Activated CD4-positive, alpha-beta T cell treated with anti-CD3 and anti-CD28 coated beads for 36 hours (primary cell): ENCODE measurements at regions not wholly inside any gene's neighbourhood (a gene's known extent, or its start where the extent isn't known, plus 50 kb on each side); places are given as distances from the start of the nearest gene placed in this dataset.

Experiments used
- ATAC-seq: fragments of 200-7000 bp; cut with Tn5 transposase; one replicate; pipeline ENCODE4 v1.10.0; 2021; ENCODE audit warnings: mild to moderate bottlenecking, moderate library complexity
- CTCF ChIA-PET: fragments of 350-600 bp; sonication (Branson Sonifier 250); formaldehyde crosslinking; loops from one replicate; lab custom pipeline; 2021; ENCODE audit warnings: antibody characterized with exemption; lab: Charles Lee
- POLR2A ChIA-PET: fragments of 350-600 bp; sonication (Branson Sonifier 250); formaldehyde crosslinking; loops from one replicate; lab custom pipeline; 2021; ENCODE audit warnings: antibody characterized with exemption, inconsistent platforms; lab: Charles Lee
- DNase-seq: peaks from one replicate; pipeline ENCODE4 v3.0.0-alpha.2; 2020
- H3K27ac Mint-ChIP-seq: one replicate; pipeline ENCODE4 v1.8.0; 2021; ENCODE audit warnings: mixed read lengths
- H3K27me3 Mint-ChIP-seq: one replicate; pipeline ENCODE4 v1.8.0; 2021; ENCODE audit warnings: mixed read lengths
- H3K36me3 Mint-ChIP-seq: one replicate; pipeline ENCODE4 v1.8.0; 2021; ENCODE audit warnings: low read depth, mixed read lengths
- H3K4me1 Mint-ChIP-seq: one replicate; pipeline ENCODE4 v1.8.0; 2021; ENCODE audit warnings: mixed read lengths
- H3K4me3 Mint-ChIP-seq: one replicate; pipeline ENCODE4 v1.8.0; 2021; ENCODE audit warnings: mild to moderate bottlenecking, moderate library complexity, mixed read lengths
- H3K9me3 Mint-ChIP-seq: one replicate; pipeline ENCODE4 v1.8.0; 2021; ENCODE audit warnings: low read depth, mixed read lengths
- intact Hi-C, 2 experiments: fragments of 100-400 bp; cut with DNase I in 1 of 2; cut with micrococcal nuclease in 1 of 2; formaldehyde crosslinking; loops; one replicate each; pipeline versions ENCODE4 v1.14.2 to v1.15.1; 2022 to 2024; cut with DNase I, micrococcal nuclease

DNA sequence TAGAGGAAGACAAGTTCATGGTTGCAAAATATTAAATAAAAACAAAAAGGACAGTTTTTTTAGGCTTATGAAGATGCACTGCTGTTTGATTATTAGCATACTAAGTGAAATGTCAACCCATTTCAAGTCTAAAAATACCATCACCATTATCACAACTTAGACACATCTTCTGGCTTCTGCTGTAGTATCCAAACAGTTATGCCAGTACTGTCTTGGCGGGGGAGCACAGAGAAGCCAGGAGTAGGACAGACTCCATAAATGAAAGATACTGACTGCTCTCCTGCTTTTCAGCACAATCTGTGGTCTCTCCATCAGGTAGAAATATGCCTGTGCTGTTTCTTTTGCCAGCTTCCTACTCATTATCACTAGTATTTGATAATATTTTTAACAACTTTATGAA is 179.2 kb upstream of the DSEL start:
- Mint-ChIP-seq H3K9me3 (peaks cover 2% of the 10 kb centered on the region), H3K4me3 (no peak overlapping the region), H3K4me1 (no peaks in the 10 kb centered on the region), H3K27ac (no peak overlapping the region), H3K36me3 (no peaks in the 10 kb centered on the region), H3K27me3 (no peaks in the 10 kb centered on the region)
- ATAC-seq (no peak), DNase-seq (no peak)
- ChIA-PET CTCF (no interaction called here), POLR2A (no interaction called here)
- intact Hi-C loops: no loop called here

DNA sequence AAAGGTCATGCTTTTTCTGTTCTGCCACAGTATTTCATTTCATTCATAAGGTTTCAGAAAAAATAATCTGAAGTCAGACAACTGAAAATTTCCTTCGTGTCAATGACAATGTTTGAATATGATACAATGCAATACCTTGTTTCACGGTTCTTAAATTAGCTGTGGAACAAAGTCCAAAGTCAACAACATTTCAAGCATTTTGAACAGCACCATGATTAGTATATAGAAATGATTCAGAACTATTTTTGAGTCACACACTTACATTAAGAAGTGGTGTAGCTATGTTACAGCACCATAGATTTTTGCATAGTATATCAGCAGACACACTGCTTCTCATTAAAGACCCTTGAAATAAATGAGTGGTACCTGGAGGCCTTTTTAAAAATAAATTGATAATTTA is 178.3 kb upstream of the DSEL start:
- Mint-ChIP-seq H3K4me1 (no peaks in the 10 kb centered on the region), H3K4me3 (no peak overlapping the region)
- ATAC-seq: no peak

DNA sequence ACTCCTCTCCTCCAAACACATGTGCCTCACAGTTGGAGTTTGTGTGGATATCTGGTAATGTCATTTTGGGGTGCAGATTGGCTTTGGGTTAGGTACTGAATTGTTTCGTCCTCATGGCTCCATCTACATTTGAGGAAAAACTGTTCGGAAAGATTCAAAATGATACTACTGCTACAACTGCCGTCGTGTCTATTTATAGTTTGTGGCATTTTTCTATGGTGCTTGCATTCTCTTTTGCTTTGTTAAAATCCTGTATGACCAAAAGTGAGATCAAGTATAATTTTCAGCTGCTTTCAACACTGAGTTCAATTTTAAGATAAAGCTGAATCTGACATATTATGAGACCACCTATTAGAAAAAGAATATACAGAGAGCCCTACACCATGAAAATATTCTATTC is 176.3 kb upstream of the DSEL start:
- H3K4me3 Mint-ChIP-seq: no peak overlapping the region
- no peaks in the 10 kb centered on the region for H3K36me3 Mint-ChIP-seq
- intact Hi-C loops: no loop called here
- ATAC-seq (no peak), DNase-seq (no peak)
- ChIA-PET POLR2A (no interaction called here), CTCF (no interaction called here)
- no peaks in the 10 kb centered on the region for H3K27me3 Mint-ChIP-seq
- no peak overlapping the region for H3K27ac Mint-ChIP-seq
- H3K9me3 Mint-ChIP-seq: peaks cover 3% of the 10 kb centered on the region
- H3K4me1 Mint-ChIP-seq: no peaks in the 10 kb centered on the region

More for the DNA sequence above, 178.3 kb upstream of the DSEL start:
- Mint-ChIP-seq H3K9me3 (peaks cover 3% of the 10 kb centered on the region), H3K27me3 (no peaks in the 10 kb centered on the region), H3K27ac (no peak overlapping the region), H3K36me3 (no peaks in the 10 kb centered on the region)
- intact Hi-C loops: no loop called here
- DNase-seq: no peak
- ChIA-PET POLR2A (no interaction called here), CTCF (no interaction called here)

DNA sequence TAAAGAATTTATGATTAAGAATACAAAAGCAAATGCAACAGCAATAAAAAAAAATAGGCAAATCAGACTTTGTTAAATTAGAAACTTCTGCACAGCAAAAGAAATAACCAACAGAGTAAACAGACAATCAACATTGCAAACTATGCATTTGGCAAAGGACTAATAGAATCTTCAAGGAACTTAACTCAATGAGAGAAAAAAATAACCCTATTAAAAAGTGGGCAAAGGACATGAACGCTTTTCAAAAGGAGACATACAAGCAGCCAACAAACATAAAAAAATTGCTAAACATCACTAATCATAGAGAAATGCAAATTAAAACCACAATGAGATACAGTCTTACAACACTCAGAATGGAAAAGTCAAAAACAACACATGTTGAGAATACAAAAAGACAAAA is 166.0 kb upstream of the DSEL start:
- Mint-ChIP-seq H3K27me3 (no peaks in the 10 kb centered on the region), H3K9me3 (peaks cover 4% of the 10 kb centered on the region), H3K4me3 (no peak overlapping the region), H3K36me3 (no peaks in the 10 kb centered on the region), H3K4me1 (no peaks in the 10 kb centered on the region), H3K27ac (no peak overlapping the region)
- no peak for DNase-seq
- POLR2A ChIA-PET: no interaction called here
- intact Hi-C loops: no loop called here
- CTCF ChIA-PET: no interaction called here
- ATAC-seq: no peak

DNA sequence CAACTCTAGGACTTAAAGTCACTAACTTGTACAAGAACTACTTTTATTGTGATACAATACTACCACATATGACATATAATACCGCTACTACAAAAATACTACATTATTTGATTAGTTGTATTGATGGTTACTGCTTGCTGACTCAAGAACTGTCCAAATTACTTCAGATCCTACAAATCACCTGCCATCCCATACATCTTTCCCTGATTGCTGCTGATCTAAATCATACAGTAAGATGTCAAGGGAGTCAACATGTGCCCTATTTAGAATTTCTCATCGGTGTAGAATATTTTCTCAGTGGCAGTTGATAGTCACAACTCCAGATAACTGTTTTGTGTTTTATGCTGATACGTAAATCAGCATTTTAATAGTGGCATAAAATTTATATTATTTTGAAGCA is 161.0 kb upstream of the DSEL start:
- ATAC-seq (no peak), DNase-seq (no peak)
- intact Hi-C loops: no loop called here
- no peaks in the 10 kb centered on the region for H3K36me3 Mint-ChIP-seq
- ChIA-PET POLR2A (no interaction called here), CTCF (no interaction called here)
- H3K9me3 Mint-ChIP-seq: peaks cover 4% of the 10 kb centered on the region
- no peak overlapping the region for H3K27ac Mint-ChIP-seq
- H3K4me3 Mint-ChIP-seq: no peak overlapping the region
- no peaks in the 10 kb centered on the region for H3K27me3 Mint-ChIP-seq
- no peaks in the 10 kb centered on the region for H3K4me1 Mint-ChIP-seq

DNA sequence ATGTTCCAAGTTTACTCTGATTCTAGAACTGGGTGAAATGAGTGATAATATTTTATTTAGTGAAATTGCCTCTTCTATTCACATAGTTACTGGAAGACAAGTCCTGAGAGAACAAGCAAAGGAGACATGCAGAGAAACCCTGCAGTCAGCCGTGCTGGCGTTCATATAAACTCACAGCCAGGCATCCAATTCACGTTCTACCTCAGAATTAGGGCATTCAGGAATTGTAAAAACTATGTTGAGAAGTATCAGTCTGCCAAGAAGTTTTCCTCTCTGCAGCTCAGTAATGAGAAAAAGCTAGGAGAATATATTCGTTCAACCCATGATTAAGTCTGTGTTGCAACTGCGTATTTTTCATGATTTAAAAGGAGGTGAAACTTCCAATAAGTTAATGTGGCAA is 156.2 kb upstream of the DSEL start:
- no peaks in the 10 kb centered on the region for H3K36me3 Mint-ChIP-seq
- H3K27ac Mint-ChIP-seq: no peak overlapping the region
- POLR2A ChIA-PET: no interaction called here
- ATAC-seq (no peak), DNase-seq (no peak)
- H3K4me3 Mint-ChIP-seq: no peak overlapping the region
- no peaks in the 10 kb centered on the region for H3K4me1 Mint-ChIP-seq
- no peaks in the 10 kb centered on the region for H3K9me3 Mint-ChIP-seq
- intact Hi-C loops: no loop called here
- no peaks in the 10 kb centered on the region for H3K27me3 Mint-ChIP-seq
- CTCF ChIA-PET: no interaction called here

DNA sequence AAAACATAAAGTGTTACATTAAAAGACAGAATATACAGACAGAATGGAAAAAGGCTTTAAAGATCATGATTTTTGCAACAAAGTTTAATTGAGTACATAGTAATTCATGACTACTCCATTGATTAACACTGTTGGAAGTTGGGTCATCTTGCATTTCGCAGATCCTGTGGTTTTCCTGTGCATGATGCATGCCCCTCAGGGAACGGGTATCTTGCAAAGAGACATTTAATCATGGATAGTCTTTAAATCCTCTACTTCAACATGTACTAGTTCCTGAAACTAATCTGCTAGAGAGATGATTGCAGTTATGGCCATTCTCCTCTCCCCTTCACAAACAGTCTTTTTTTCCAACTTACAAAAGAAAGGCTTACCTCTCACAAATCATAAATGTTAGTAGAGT is 155.6 kb upstream of the DSEL start:
- H3K36me3 Mint-ChIP-seq: no peaks in the 10 kb centered on the region
- no peak for ATAC-seq
- intact Hi-C loops: no loop called here
- H3K4me1 Mint-ChIP-seq: no peaks in the 10 kb centered on the region
- H3K27ac Mint-ChIP-seq: no peak overlapping the region
- no peaks in the 10 kb centered on the region for H3K27me3 Mint-ChIP-seq
- ChIA-PET CTCF (no interaction called here), POLR2A (no interaction called here)
- DNase-seq: no peak
- H3K4me3 Mint-ChIP-seq: no peak overlapping the region
- no peaks in the 10 kb centered on the region for H3K9me3 Mint-ChIP-seq

DNA sequence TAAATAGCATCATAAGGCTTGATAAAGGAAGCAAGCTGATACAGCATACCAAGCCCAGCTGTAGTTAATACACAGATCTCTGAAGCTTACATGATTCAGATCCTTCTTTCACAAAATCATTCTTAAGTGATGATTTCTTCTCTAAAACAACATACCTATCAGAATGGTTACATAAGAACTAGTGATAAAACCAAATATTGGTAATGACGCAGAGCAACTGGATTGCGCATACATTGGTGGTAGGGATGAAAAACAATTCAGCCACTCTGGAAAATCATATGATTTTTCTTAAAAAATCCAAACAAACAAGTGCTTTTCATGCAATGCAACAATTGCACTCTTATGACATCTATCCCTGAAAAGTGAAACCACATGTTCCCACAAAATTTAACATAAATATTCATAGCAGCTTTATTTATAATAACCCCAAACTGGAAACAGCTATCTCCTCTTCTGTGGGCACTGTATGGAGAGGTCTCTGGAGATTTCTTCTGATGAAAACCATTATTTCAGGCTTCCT is 153.6 kb upstream of the DSEL start:
- intact Hi-C loops: no loop called here
- Mint-ChIP-seq H3K36me3 (no peaks in the 10 kb centered on the region), H3K27me3 (no peaks in the 10 kb centered on the region), H3K4me3 (no peak overlapping the region), H3K27ac (no peak overlapping the region), H3K4me1 (no peaks in the 10 kb centered on the region), H3K9me3 (no peaks in the 10 kb centered on the region)
- CTCF ChIA-PET: no interaction called here
- DNase-seq: no peak
- POLR2A ChIA-PET: no interaction called here
- no peak for ATAC-seq

DNA sequence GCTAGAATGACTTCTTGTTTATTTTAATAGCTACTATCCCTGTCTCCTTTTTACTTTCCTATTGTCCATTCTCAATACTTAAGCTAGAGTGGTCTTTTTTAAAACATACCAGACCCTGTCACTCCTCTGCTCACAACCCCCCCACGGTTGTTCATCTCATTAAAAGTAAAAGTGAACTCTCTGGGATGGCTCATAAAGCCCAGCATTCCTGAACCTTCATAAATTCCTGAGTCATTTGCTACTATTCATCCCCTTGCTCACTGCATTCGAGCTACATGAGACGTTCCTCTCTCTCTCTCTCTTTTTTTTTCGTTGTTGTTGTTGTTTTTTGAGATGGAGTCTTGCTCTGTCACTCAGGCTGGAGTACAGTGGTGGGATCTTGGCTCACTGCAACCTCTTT is 148.7 kb upstream of the DSEL start:
- Mint-ChIP-seq H3K27me3 (no peaks in the 10 kb centered on the region), H3K4me1 (no peaks in the 10 kb centered on the region), H3K9me3 (no peaks in the 10 kb centered on the region), H3K4me3 (no peak overlapping the region), H3K36me3 (no peaks in the 10 kb centered on the region), H3K27ac (no peak overlapping the region)
- no peak for ATAC-seq
- DNase-seq: no peak
- POLR2A ChIA-PET: no interaction called here
- CTCF ChIA-PET: no interaction called here
- intact Hi-C loops: loop anchor here in 1 of 2 experiments (2.0 kb wide), 1 partner anchor 20 kb away; no protein-coding TSS in a partner anchor

DNA sequence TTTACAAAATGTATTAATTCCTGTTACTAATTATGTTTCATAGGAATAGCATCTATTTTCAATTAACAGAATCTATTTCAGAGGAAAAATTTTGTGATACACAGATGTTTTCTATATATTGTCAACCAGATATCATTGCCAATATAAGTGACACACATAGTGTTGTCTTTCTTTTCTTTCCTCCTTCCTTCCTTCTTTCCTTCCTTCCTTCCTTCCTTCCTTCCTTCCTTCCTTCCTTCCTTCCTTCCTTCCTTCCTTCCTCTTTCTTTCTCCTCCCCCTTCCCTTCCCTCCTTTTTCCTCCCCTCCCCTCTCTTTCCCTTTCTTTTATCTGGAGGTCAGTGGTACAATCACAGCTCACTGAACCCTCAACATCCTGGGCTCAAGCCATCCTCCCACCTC is 146.5 kb upstream of the DSEL start:
- CTCF ChIA-PET: interaction anchor here (0.5 kb wide), 1 partner anchor 84 kb away, joined by 3 read pairs; no protein-coding TSS in a partner anchor
- Mint-ChIP-seq H3K27ac (no peak overlapping the region), H3K9me3 (no peaks in the 10 kb centered on the region), H3K36me3 (no peaks in the 10 kb centered on the region), H3K4me1 (no peaks in the 10 kb centered on the region), H3K4me3 (no peak overlapping the region), H3K27me3 (no peaks in the 10 kb centered on the region)
- DNase-seq (no peak), ATAC-seq (no peak)
- POLR2A ChIA-PET: no interaction called here
- intact Hi-C loops: no loop called here

DNA sequence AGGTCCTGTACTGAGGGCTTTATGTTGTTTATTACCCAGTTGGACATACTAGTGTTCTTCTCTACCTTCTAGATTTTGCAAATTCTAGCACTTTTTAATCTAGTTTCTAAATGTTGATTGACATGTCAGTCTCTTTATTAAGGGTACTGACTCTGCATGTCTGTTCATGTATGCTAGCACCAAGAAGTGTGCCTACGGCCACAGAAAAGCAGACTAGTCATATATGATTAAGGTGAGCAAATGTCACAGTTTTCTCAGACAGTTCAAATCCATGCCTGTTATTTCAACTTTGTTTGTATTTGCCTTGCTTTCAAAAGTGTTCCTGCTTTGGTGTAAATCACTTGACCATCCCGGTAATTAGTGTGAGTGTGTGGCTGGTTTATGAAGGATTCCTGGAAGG is 145.0 kb upstream of the DSEL start:
- Mint-ChIP-seq H3K27ac (no peak overlapping the region), H3K9me3 (no peaks in the 10 kb centered on the region), H3K27me3 (no peaks in the 10 kb centered on the region), H3K36me3 (no peaks in the 10 kb centered on the region), H3K4me1 (no peaks in the 10 kb centered on the region), H3K4me3 (no peak overlapping the region)
- ATAC-seq (no peak), DNase-seq (no peak)
- POLR2A ChIA-PET: no interaction called here
- CTCF ChIA-PET: no interaction called here
- intact Hi-C loops: no loop called here

DNA sequence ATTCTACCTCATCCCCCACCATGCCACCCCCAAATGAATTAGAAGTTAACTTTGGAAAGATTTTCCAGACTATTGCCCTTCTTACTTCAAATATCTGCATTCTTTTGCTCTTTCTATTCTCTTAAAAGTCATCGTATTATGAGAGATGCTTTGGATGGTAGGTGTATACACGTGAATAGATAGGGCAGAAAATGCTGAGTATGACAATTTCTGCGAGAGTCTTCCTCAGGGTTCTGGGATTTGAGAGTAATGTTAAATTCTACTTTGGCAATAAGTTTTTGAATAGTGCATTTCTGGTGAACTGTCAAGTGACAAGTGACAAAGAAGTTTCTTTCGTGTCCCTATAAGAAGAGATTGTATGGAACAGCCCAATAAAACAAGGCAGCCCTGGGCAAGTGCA is 137.6 kb upstream of the DSEL start:
- POLR2A ChIA-PET: no interaction called here
- H3K36me3 Mint-ChIP-seq: no peaks in the 10 kb centered on the region
- peaks cover 3% of the 10 kb centered on the region for H3K27me3 Mint-ChIP-seq
- H3K4me3 Mint-ChIP-seq: no peak overlapping the region
- CTCF ChIA-PET: no interaction called here
- intact Hi-C loops: no loop called here
- no peaks in the 10 kb centered on the region for H3K4me1 Mint-ChIP-seq
- DNase-seq (no peak), ATAC-seq (no peak)
- no peaks in the 10 kb centered on the region for H3K9me3 Mint-ChIP-seq
- no peak overlapping the region for H3K27ac Mint-ChIP-seq

DNA sequence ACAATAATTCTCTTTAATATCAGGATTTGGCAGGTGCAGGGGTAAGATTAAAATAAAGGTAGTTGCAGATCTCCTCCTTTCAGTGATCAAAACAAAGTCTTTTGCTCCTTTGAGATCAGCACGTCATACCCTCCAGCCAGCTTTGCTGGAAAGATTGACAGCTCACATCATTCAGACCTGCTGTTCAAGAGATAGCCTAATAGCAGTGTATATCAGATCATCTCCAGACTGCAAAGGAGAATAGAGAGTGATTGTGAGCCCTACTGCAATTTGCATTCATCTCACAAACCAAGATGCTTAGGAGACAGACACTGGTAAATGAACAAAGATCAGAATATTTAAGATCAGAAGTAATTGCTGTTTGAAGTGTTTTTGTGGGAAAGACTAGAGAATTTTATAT is 135.8 kb upstream of the DSEL start:
- H3K9me3 Mint-ChIP-seq: no peaks in the 10 kb centered on the region
- CTCF ChIA-PET: no interaction called here
- H3K27ac Mint-ChIP-seq: no peak overlapping the region
- intact Hi-C loops: no loop called here
- no peak overlapping the region for H3K4me3 Mint-ChIP-seq
- ATAC-seq: no peak
- H3K4me1 Mint-ChIP-seq: no peaks in the 10 kb centered on the region
- H3K36me3 Mint-ChIP-seq: no peaks in the 10 kb centered on the region
- H3K27me3 Mint-ChIP-seq: peaks cover 3% of the 10 kb centered on the region
- POLR2A ChIA-PET: no interaction called here
- DNase-seq: no peak
